K562 (cell line): ENCODE measurements at regions not wholly inside any gene's neighbourhood (a gene's known extent, or its start where the extent isn't known, plus 50 kb on each side); places are given as distances from the start of the nearest gene placed in this dataset.

Experiments used
- CC2D1A ChIP-seq: fragments of 450-650 bp; IDR thresholded peaks from 2 replicates; pipeline ENCODE4 v1.6.1; 2017; ENCODE audit warnings: mild to moderate bottlenecking
- DACH1 ChIP-seq: fragments of 450-650 bp; IDR thresholded peaks from 2 replicates; pipeline ENCODE4 v1.6.1; 2018; ENCODE audit not compliant: partially characterized antibody
- E4F1 ChIP-seq: fragments of 250-450 bp; sonication (Bioruptor Pico); IDR thresholded peaks from 2 replicates; pipeline ENCODE4 v1.5.0; 2021; ENCODE audit warnings: mild to moderate bottlenecking, borderline replicate concordance
- GATAD2A ChIP-seq: fragments of 450-650 bp; IDR thresholded peaks from 2 replicates; pipeline ENCODE4 v1.6.1; 2017
- HNRNPLL ChIP-seq: fragments of 200-400 bp; formaldehyde crosslinking; IDR thresholded peaks from 2 replicates; pipeline ENCODE4 v1.6.1; 2017; ENCODE audit warnings: low read length, low read depth, mild to moderate bottlenecking; ENCODE audit not compliant: poor library complexity, severe bottlenecking
- NKRF ChIP-seq: fragments of 450-650 bp; IDR thresholded peaks from 2 replicates; pipeline ENCODE4 v1.6.1; 2016; ENCODE audit warnings: borderline replicate concordance
- TCF7 ChIP-seq: sonication (generic); IDR thresholded peaks from 2 replicates; pipeline ENCODE4 v1.6.1; 2016; ENCODE audit warnings: antibody characterized with exemption, borderline replicate concordance
- THRA ChIP-seq: fragments of 450-650 bp; IDR thresholded peaks from 2 replicates; pipeline ENCODE4 v1.6.1; 2017; ENCODE audit warnings: mild to moderate bottlenecking, moderate library complexity
- ZC3H4 ChIP-seq: sonication (generic); formaldehyde crosslinking; IDR thresholded peaks from 2 replicates; pipeline ENCODE4 v1.9.0; 2021; ENCODE audit warnings: missing genetic modification reagents, borderline replicate concordance
- ZHX1 ChIP-seq: fragments of 150-350 bp; conservative IDR thresholded peaks from 2 replicates; pipeline ENCODE4 v1.6.1; 2014; ENCODE audit warnings: low read length

GRCh38 chr4:65973186-65973585 is 302.9 kb upstream of the EPHA5 start (continued):
- TF ChIP-seq NKRF = no peak
- no peak for TF ChIP-seq GATAD2A
- TF ChIP-seq CC2D1A = no peak
- no peak for TF ChIP-seq HNRNPLL
- no peak for TF ChIP-seq THRA
- TF ChIP-seq ZHX1 = no peak
- TF ChIP-seq TCF7 = no peak
- no peak for TF ChIP-seq DACH1
- TF ChIP-seq E4F1 (CRISPR knock-in tag) = no peak
- no peak for TF ChIP-seq ZC3H4 (CRISPR knock-in tag)
